ENCODE measurements at regions not wholly inside any gene's neighbourhood (a gene's known extent, or its start where the extent isn't known, plus 50 kb on each side); places are given as distances from the start of the nearest gene placed in this dataset.

- no peak for TF ChIP-seq EZH2 (IDR thresholded peaks at IDR 0.05; ENCODE audit: insufficient read depth, poor library complexity, severe bottlenecking)
- no peak for TF ChIP-seq EZH2phosphoT487 (IDR thresholded peaks at IDR 0.05; ENCODE audit: insufficient read depth, low read depth)
These were observed 104.1 kb downstream of the SIK1 start for GRCh38 chr21:43322805-43323204.
